Fibroblast of lung (primary cell): ENCODE measurements at regions not wholly inside any gene's neighbourhood (a gene's known extent, or its start where the extent isn't known, plus 50 kb on each side); places are given as distances from the start of the nearest gene placed in this dataset.

Experiments used
- EZH2 ChIP-seq: IDR thresholded peaks from 2 replicates; pipeline ENCODE4 v1.5.1; 2012; ENCODE audit warnings: low read length, control low read depth, mild to moderate bottlenecking; ENCODE audit errors: missing control alignments
- TF ChIP-seq, protein P1 (sequence below), 2 donors: IDR thresholded peaks in 1 of 2; conservative IDR thresholded peaks in 1 of 2; 1 replicate in 1 of 2; 2 replicates in 1 of 2; pipeline ENCODE4 v1.5.1; 2011 to 2012; ENCODE audit warnings: low read length in 2 of 2, control low read depth in 1 of 2, inconsistent platforms in 1 of 2, low read depth in 1 of 2, mild to moderate bottlenecking in 1 of 2

DNA sequence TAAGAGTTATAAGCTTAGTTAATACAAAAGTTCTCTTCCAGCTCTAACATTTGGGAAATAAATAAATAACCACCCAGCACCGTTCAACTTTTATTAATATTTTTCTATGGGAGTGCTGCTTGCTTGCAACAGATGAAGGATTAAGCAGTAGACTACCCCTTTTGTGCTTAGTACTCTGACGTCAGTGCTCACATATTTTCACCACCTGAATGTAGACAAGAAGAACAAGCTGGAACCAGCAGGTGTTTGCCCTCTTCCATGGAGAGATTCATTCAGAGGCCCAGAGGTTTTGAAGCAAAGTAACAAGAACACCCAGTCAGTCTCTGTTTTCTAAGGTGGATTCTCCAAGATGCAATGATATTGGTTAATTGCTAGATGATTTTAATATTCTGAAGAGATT is 307.1 kb upstream of the PIK3C3 start:
- TF ChIP-seq, protein P1, sequence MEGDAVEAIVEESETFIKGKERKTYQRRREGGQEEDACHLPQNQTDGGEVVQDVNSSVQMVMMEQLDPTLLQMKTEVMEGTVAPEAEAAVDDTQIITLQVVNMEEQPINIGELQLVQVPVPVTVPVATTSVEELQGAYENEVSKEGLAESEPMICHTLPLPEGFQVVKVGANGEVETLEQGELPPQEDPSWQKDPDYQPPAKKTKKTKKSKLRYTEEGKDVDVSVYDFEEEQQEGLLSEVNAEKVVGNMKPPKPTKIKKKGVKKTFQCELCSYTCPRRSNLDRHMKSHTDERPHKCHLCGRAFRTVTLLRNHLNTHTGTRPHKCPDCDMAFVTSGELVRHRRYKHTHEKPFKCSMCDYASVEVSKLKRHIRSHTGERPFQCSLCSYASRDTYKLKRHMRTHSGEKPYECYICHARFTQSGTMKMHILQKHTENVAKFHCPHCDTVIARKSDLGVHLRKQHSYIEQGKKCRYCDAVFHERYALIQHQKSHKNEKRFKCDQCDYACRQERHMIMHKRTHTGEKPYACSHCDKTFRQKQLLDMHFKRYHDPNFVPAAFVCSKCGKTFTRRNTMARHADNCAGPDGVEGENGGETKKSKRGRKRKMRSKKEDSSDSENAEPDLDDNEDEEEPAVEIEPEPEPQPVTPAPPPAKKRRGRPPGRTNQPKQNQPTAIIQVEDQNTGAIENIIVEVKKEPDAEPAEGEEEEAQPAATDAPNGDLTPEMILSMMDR (conservative IDR thresholded peaks at IDR 0.05 in 1 of 2, IDR thresholded peaks at IDR 0.05 in 1 of 2; ENCODE audit: low read depth in 1 of 2, low read length in 2 of 2): no peak
- no peak for TF ChIP-seq EZH2
